Left ventricle myocardium inferior (tissue), 1 donor: ENCODE measurements at regions not wholly inside any gene's neighbourhood (a gene's known extent, or its start where the extent isn't known, plus 50 kb on each side); places are given as distances from the start of the nearest gene placed in this dataset.

Experiments
- DNase-seq: peaks from one replicate; pipeline ENCODE4 v3.0.0-alpha.2; 2020
- H3K27ac ChIP-seq: fragments of 200-600 bp; replicated peaks from 2 replicates; pipeline ENCODE4 v1.8.0; 2021
- H3K27me3 ChIP-seq: fragments of 200-600 bp; 2 replicates; pipeline ENCODE4 v1.8.0; 2021; ENCODE audit warnings: low read depth
- H3K36me3 ChIP-seq: fragments of 200-600 bp; 2 replicates; pipeline ENCODE4 v1.8.0; 2021
- H3K4me1 ChIP-seq: fragments of 200-600 bp; 2 replicates; pipeline ENCODE4 v1.8.0; 2021
- H3K4me3 ChIP-seq: fragments of 200-600 bp; 2 replicates; pipeline ENCODE4 v1.8.0; 2021; ENCODE audit warnings: mild to moderate bottlenecking, moderate library complexity
- H3K9me3 ChIP-seq: fragments of 200-600 bp; replicated peaks from 2 replicates; pipeline ENCODE4 v1.8.0; 2021
- CTCF ChIP-seq: fragments of 200-600 bp; IDR thresholded peaks from 2 replicates; pipeline ENCODE4 v1.8.0; 2021; ENCODE audit warnings: antibody characterized with exemption, mild to moderate bottlenecking, borderline replicate concordance
- intact Hi-C: fragments of 100-400 bp; cut with micrococcal nuclease; formaldehyde crosslinking; loops from one replicate; pipeline ENCODE4 v1.11.0; 2022
- donor health status: DM: no; HTN: yes; CAD: no; lungs with severe emphysema.

- no peak for DNase-seq
- Histone ChIP-seq H3K4me3 (no peak overlapping the region), H3K9me3 (peaks cover 20% of the 10 kb centered on the region), H3K4me1 (no peaks in the 10 kb centered on the region), H3K36me3 (no peaks in the 10 kb centered on the region), H3K27me3 (peaks cover 80% of the 10 kb centered on the region), H3K27ac (no peak overlapping the region)
- no peak for TF ChIP-seq CTCF
- intact Hi-C loops: no loop called here
Observed at GRCh38 chr11:70846781-70847655, 405.4 kb downstream of the SHANK2 start.

DNA sequence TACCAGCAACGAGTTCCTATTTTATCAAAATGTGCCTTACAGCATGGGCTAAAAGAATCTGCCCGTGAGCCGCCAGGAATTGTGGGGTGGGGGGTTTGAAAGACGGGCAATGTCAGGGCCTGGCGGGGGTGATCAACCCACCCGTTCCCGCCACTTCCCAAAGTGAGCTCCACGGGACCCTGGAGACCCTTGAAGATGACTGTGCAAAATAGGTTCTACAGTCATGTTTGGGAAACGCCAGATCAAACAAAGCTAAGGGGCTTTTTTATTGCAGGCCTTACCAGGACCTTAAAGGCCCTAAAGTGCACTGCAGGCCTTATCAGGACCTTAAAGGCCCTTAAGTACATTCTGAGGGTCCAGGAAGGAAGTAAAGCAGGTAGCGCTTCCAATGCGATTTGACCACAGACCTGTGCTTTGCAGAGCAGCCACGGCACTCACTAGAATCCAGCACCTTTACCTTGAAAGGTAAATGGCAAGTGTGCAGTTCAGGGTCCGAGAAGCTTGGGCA lies 404.1 kb downstream of the SHANK2 start:
- intact Hi-C loops: no loop called here
- Histone ChIP-seq H3K27me3 (peaks cover 81% of the 10 kb centered on the region), H3K27ac (no peak overlapping the region), H3K4me1 (no peaks in the 10 kb centered on the region), H3K9me3 (peaks cover 20% of the 10 kb centered on the region), H3K4me3 (no peak overlapping the region), H3K36me3 (no peaks in the 10 kb centered on the region)
- DNase-seq: no peak
- TF ChIP-seq CTCF: no peak

DNA sequence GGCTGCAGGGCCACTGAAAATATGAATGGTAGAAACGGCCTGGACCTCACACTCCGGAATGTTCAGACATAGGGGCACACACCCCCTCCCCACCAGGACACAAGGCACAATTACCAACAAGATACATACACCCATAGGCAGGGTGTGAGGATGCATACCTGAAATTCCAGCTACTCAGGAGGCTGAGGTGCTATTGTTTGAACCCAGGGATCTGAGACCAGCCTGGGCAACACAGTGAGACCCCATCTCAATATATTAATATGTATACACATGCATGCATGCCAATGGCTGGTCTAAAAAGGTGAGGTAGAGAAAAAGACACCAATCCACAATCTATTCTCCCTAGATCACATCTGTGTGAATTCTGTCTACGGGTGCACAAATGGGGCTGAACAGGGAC lies 403.3 kb downstream of the SHANK2 start:
- no peak overlapping the region for H3K4me3 ChIP-seq
- H3K27me3 ChIP-seq: peaks cover 78% of the 10 kb centered on the region
- no peak overlapping the region for H3K27ac ChIP-seq
- no peaks in the 10 kb centered on the region for H3K36me3 ChIP-seq
- no peaks in the 10 kb centered on the region for H3K4me1 ChIP-seq
- no peak for TF ChIP-seq CTCF
- intact Hi-C loops: no loop called here
- no peak for DNase-seq
- peaks cover 20% of the 10 kb centered on the region for H3K9me3 ChIP-seq

- no peak for DNase-seq
- no peak overlapping the region for H3K27ac ChIP-seq
- H3K9me3 ChIP-seq: peaks cover 20% of the 10 kb centered on the region
- no peaks in the 10 kb centered on the region for H3K4me1 ChIP-seq
- H3K36me3 ChIP-seq: no peaks in the 10 kb centered on the region
- TF ChIP-seq CTCF: no peak
- no peak overlapping the region for H3K4me3 ChIP-seq
- peaks cover 66% of the 10 kb centered on the region for H3K27me3 ChIP-seq
- intact Hi-C loops: no loop called here
Observed at GRCh38 chr11:70851308-70851707, 401.1 kb downstream of the SHANK2 start.

GRCh38 chr11:70851907-70852306 lies 400.5 kb downstream of the SHANK2 start:
- H3K4me1 ChIP-seq: no peaks in the 10 kb centered on the region
- no peak for DNase-seq
- H3K9me3 ChIP-seq: peaks cover 20% of the 10 kb centered on the region
- no peak for TF ChIP-seq CTCF
- no peak overlapping the region for H3K27ac ChIP-seq
- H3K36me3 ChIP-seq: no peaks in the 10 kb centered on the region
- H3K4me3 ChIP-seq: no peak overlapping the region
- intact Hi-C loops: no loop called here
- peaks cover 60% of the 10 kb centered on the region for H3K27me3 ChIP-seq
